ENCODE measurements at regions not wholly inside any gene's neighbourhood (a gene's known extent, or its start where the extent isn't known, plus 50 kb on each side); places are given as distances from the start of the nearest gene placed in this dataset.
A peak's percentile ranks its signal among the peaks of the same experiment; 100 is the strongest.

GRCh38 chr13:90710164-90710759, 637.2 kb upstream of the MIR17HG start:
- in situ Hi-C loops (cut with MboI) (no loop called here), intact Hi-C loops (cut with micrococcal nuclease) (no loop called here)
- Histone ChIP-seq H3K27ac (ENCODE audit: extremely low read depth, low read depth, low read length) (no peak overlapping the region), H3K9ac (ENCODE audit: insufficient read depth in 1 of 2, low read depth in 2 of 2, low read length in 2 of 2) (no peak overlapping the region), H3K27me3 (ENCODE audit: control insufficient read depth in 2 of 2, insufficient read depth in 2 of 2, low read length in 2 of 2) (no peaks in the 10 kb centered on the region), H3K4me2 (ENCODE audit: insufficient read depth, low read length) (no peak overlapping the region), H3K4me3 (no peak overlapping the region), H3K79me2 (ENCODE audit: control insufficient read depth, insufficient read depth, low read length) (no peaks in the 10 kb centered on the region), H3K4me1 (replicated peaks in 1 of 2; ENCODE audit: control insufficient read depth in 2 of 2, insufficient read depth in 2 of 2, low read length in 2 of 2) (no peaks in the 10 kb centered on the region), H3K9me1 (ENCODE audit: control insufficient read depth, insufficient read depth, low read length) (no peaks in the 10 kb centered on the region), H3K36me3 (ENCODE audit: control insufficient read depth, insufficient read depth, low read length) (no peaks in the 10 kb centered on the region), H2AFZ (ENCODE audit: low read depth, low read length) (no peak overlapping the region), H3K9me3 (replicated peaks; ENCODE audit: control insufficient read depth, insufficient read depth, low read depth, low read length) (peaks cover 2% of the 10 kb centered on the region; the same call in 1 of the 2 replicates), H4K20me1 (replicated peaks; ENCODE audit: control insufficient read depth, insufficient read depth, low read length) (no peaks in the 10 kb centered on the region)
- no TSS peak for BruUV-seq (replicated peaks)
- TF ChIP-seq FIP1L1 (IDR thresholded peaks at IDR 0.05; ENCODE audit: low read depth, low read length, poor library complexity, severe bottlenecking), result no peak
- peak; percentile 57 for TF ChIP-seq RFX1 (IDR thresholded peaks at IDR 0.05)
- TF ChIP-seq ZNF12 (CRISPR knock-in tag; IDR thresholded peaks at IDR 0.05), result no peak
- TF ChIP-seq ZNF398 (CRISPR knock-in tag; IDR thresholded peaks at IDR 0.05), result no peak
- no peak for TF ChIP-seq SRF (CRISPR knock-in tag; IDR thresholded peaks at IDR 0.05)
- no peak for TF ChIP-seq ZNF609 (CRISPR knock-in tag; IDR thresholded peaks at IDR 0.05; ENCODE audit: borderline replicate concordance)
- TF ChIP-seq U2AF1 (optimal IDR thresholded peaks at IDR 0.05; ENCODE audit: low read depth, low read length), result no peak
- no peak for TF ChIP-seq LARP7 (IDR thresholded peaks at IDR 0.05)
- 0 out of 2 replicates have a peak, but pooled peaks have one; percentile 52 for TF ChIP-seq MBD1 (CRISPR knock-in tag; IDR thresholded peaks at IDR 0.05)
- no peak for TF ChIP-seq ELF4 (CRISPR knock-in tag; IDR thresholded peaks at IDR 0.05)
- no peak for TF ChIP-seq CBX1 (IDR thresholded peaks at IDR 0.05; ENCODE audit: low read depth)
- TF ChIP-seq CREB1 (IDR thresholded peaks at IDR 0.05), result no peak
- no peak for TF ChIP-seq CREB1 (CRISPR knock-in tag; IDR thresholded peaks at IDR 0.05)
- TF ChIP-seq HMG20A (CRISPR knock-in tag; conservative IDR thresholded peaks at IDR 0.05), result no peak
- WGBS (ENCODE audit: insufficient coverage, low coverage, missing lambda C conversion rate), result 2% methylated on average over 5 of the region's 5 CpGs
- ATAC-seq (no peak), FAIRE-seq (no peak), DNase-seq (ENCODE audit: extremely low read depth in 1 of 4, low spot score in 3 of 4) (no peak)
- POLR2A ChIA-PET, result no interaction called here
- CTCF ChIA-PET (ENCODE audit: low intra/inter-chr PET ratio), result no interaction called here

Data from K562 (cell line).